SIG-M5 treated with dmso at 0.1 percent for 504 hours (cell line): ENCODE measurements at regions not wholly inside any gene's neighbourhood (a gene's known extent, or its start where the extent isn't known, plus 50 kb on each side); places are given as distances from the start of the nearest gene placed in this dataset.
A peak's percentile ranks its signal among the peaks of the same experiment; 100 is the strongest.
"Not testable (repeated sequence)": the region's sequence is repeated elsewhere in the genome, so short reads cannot be mapped to it uniquely, and the experiment has no call there.

Source experiments
- DNase-seq: peaks from one replicate; lab custom pipeline; 2025; ENCODE audit not compliant: unreplicated experiment; lab: John Stamatoyannopoulos, UW

DNA sequence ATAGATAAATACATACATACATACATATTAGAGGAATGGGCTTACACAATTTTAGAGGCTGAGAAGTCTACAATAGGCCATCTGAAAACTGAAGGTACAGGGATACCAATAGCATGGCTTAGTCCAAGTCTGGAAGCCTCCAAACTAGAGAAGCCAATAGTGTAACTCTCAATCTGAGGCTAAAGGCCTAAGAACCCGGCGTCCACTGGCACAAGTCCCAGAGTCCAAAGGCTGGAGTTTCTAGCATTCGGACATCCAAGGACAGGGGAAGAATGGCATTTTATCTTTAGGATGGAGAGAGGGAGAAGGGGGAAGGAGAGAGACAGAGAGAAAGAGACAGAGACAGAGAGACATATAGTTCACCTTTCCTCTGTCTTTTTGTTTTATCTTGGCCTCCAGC, 63.7 kb upstream of the SYT4 start:
- no peak for DNase-seq

DNA sequence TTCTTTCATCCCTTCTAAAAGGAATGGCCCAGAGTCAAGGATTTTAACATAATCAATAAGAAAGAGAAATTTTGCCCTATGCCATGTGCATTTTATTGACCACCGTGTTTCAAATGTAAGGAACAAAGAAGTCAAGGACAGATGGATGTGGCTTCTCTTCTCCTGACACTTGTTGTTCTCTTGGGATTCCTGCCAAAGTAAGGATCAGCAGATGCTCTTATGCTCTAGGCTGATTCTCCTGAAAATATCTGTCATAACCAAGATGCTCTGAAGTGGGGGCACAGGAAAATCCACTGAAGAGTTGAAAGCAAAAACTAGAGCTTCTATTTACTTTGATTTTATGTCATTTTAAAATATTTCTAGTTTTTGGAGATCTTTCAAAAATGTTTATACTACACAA, 72.9 kb upstream of the SYT4 start:
- DNase-seq, result no peak

DNA sequence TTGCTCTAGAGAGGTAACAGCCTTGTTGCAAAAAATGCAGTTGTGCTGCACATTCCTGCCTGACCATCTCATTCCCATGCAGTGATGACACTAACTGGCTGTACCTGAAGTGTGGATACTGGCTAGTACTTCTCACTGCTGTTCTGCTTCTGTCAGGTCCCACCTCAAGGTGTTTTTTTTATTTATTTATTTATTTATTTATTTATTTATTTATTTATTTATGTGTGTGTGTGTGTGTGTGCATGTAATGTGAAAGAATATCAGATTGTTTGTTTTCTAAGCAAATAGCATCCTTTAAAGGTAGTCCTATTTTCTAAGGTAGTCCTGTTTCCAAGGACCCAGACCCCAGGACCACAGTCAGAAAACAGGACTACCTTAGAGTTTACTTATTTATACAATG, 87.2 kb upstream of the SYT4 start:
- DNase-seq, result no peak

DNA sequence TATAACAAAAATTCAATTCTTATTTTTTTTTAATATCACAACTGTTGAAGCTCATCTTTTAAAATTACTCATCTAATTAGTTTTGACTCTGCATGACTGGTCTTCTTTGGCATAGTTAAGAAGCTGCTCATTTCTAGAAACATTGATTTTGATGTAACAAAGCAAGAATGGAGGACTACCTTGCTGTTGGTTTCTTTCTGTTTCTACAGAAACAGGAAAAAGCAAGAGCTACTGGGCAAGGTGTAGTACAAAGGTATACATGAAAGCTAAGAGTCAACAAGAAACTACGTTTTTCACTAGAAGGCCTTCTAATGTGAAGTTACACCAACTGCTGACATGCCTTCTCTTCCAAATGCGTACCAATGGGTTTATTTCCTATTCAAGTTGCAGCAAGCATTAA, 90.6 kb upstream of the SYT4 start:
- DNase-seq, result no peak

DNA sequence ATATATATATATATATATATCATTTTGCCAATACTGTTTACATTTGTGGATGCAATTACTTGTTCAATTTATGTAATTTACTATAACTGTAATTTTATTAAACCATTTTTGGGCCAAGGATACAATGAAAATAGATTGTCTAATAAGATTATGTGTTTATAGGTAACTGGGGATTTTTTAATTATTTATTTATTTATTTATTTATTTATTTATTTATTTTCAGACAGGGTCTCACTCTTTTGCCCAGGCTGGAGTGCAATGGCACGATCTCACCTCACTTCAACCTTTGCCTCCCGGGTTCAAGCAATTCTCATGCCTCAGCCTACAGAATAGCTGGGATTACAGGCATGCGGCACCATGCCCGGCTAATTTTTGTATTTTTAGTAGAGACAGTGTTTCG, 92.0 kb upstream of the SYT4 start:
- not testable (repeated sequence) for DNase-seq

DNA sequence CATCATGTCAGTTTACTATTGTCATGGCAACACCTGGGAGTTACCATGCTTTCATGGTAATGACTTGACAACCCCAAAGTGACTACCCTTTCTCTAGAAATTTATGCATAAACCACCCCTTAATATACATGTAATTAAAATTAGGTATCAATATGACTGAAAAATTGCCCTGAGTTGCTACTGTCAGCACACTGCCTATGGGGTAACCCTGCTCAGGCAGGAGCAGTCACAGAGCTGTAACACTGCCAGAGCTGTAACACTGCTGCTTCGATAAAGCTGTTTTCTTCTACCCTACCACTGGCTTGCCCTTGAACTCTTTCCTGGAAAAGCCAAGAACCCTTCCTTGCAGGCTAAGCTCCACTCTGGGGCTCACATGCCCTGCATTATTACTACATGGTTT, 95.5 kb upstream of the SYT4 start:
- no peak for DNase-seq

DNA sequence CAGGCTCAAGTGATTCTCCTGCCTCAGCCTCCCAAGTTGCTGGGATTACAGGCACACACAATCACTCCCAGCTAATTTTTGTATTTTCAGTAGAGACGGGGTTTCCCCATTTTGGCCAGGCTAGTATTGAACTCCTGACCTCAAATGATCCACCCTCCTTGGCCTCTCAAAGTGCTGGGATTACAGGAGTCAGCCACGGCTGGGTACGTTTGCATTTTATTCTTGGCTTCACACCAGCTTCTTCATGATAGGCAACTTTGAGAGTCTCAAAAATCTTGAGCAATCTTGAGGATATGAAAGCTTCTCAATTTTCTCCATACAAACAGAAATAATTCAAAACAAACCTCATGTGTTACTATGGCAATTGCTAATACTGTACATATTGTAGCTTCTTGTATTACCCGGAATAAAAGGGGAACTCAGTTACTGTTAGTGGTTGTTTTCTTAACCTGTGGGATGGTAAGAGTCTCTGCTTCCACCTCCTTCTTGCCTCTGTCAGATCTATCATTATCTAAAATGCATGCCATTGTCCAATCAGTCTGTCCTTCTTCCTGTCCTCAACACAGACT, 102.9 kb upstream of the SYT4 start:
- DNase-seq, result no peak

DNA sequence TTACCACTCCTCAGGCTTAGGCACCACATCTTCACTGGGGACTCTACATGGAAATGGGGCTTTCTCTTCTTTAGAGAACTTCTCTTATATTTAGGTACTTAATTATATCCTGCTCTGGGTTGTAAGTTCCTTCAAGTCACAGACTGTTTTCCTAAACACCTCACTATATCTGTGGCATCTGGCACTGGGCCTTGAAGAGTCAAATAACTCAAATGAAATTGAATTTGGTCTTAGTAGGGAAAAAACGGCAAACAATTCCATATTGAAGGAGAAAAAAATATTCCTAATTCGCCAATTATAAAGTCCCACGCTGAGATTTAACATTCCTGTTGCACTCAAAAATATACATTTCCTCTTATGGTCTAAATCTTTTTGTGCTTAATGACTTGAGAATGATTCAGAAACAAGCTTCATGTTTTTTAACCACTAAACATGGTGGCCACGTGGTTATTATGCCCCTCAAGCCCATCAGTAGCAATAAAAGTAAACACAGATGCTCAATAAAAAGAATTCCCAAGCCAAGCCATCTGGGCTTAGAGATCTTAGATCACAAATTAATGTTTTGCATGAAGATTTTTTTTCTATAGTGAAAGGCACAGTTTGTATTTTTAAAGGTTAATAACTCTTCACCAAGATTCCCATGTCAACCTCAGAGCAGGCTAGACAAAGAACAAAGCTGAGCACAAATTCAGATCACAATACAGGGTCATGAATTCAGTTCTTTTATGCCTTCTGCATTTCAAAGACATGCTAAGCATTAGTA, 105.5 kb upstream of the SYT4 start:
- no peak for DNase-seq

DNA sequence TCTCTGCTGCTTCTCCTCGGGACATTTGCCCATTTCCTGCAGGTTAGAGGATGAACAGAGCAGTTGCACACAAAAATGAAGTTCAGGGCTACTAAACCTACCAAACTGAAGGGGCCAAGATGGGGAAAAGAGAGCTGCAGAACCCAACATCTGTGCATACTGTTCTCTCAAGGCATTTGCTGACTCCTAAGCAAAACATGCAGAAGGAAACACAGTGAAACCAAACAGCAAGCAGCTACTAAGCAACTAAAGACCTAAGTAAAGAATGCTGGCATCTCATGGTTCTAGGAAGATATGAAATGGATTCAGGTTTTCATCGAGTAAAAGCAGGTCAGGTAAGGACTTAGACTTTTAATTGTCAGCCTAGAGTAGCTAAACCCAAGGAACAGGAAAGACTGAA, 111.9 kb upstream of the SYT4 start:
- no peak for DNase-seq

DNA sequence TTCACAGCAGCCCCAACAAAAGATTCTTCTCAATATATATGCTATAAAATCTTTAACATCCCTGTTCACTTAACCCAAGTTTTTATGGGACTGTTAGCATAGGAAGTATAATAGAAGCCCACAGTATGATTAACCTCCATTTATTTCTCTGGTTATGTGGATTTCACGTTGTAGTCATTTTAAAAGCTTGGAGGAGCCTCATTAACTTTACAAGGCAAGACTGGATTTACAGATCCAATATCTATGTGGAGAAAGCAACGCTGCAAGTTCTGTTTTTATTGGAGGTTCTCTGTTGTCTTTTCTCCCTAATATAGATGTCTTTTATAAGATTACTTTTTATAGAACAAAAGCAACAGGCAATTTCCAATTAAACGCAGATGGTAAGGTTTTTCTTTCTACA, 114.9 kb upstream of the SYT4 start:
- no peak for DNase-seq

DNA sequence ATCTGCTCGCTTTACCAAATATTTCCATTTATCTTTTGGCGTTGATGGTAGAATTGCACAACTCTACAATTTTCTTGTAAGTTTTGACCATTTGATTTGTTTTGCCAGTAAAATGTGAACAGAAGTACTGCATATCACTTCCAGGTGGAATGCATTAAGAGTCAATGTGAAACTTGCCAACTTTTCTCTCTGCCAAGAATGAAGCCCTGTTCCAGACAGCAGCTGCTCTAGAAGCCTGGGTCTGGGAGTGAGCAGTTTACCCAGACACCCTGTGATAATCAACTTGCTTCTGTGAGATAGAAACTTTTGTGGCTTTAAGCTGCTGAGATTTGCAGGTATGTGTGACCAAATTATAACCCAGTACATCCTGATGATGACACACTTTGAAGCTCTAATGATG, 115.9 kb upstream of the SYT4 start:
- no peak for DNase-seq

DNA sequence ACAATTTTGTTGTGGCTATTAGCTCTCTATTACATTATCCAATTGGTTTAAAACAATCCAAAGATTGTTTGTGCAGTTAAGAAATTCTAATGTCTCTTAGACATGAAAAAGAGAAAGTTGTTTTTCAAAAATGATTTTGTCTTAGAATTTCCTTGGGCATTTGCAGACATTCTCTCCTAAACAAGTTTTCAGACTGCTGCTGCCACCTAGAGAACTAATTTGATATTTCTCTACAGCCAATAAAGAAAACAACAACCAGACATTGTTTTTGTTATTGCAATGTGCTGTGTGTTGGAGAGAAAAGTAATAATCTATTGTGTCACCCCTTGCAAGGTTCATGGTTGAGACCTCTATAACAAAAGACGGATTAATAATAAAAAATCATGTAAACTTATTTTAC, 119.0 kb upstream of the SYT4 start:
- peak; percentile 3 for DNase-seq

DNA sequence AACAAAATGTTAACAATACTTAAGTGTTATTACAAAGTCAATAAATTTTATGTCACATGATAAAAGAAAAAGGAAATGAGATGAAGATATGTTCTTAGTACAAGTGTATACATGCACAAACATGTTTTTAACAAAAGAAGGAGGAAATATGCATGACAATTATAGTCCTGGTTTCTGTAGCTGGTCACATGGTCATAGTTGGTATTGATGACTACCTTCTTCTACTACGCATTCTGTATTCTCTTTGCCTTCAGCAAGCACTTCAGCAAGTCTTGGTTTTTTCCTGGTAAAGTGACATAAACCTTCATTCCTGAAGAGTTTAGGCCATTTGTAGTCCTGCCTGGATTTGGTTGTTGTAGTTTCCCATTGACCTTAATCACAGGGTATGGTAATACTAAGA, 121.3 kb upstream of the SYT4 start:
- DNase-seq, result no peak

DNA sequence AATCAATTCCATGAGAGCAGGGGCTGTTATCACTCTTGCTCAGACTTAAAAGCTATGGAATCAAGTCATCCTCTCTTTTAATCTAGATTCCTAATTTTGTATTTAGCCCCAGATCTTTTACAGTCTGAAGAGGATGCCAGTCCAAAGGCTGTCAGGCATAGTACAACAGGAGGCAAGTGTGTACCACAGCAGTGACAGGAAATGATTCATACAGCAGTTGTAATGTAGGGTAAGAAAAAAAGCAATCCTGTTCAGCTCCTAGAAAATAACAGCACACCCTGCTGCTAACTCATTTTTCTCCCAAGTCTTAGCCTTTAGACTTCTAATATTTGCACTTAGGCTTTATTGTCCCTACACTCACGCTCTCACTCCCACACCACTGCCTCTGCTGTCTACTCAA, 127.8 kb upstream of the SYT4 start:
- DNase-seq, result no peak

DNA sequence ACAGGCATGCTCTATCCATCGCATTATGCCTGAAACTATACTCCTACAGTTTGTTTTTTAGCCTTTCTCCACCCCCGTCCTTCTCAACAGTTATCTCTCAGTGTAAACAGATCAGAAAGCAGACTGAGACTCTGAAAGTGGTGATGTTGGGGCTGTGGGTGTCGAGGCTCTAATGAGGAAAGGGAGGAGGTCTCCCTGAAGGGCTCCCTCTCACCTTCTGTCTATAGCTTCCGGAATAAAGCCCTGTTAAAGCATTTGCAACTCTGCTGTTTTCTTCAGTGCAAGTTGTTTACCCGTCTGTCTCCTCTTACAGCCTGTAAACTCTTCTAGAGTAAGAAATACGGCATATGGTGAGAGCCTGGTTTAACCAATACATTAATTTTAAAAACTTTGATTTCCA, 136.7 kb upstream of the SYT4 start:
- no peak for DNase-seq

DNA sequence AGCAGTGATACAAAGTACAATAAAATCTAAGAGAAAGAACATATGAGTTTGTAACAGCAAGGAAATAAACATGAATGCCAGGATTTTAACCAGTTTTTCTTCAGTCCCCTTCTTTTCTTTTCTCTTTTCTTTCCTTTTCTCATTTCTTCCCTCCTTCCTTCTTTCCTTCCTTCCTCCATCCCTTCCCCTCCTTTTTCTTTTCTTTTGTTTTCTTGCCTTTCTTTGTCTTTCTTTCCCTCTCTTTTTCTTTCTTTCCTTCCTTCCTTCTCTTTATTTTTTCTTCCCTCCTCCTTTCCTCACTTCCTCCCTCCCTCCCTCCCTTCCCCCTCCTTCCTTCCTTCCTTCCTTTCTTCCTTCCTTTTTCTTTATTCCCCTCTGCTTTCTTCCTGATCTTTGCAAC, 142.8 kb upstream of the SYT4 start:
- DNase-seq, result no peak

DNA sequence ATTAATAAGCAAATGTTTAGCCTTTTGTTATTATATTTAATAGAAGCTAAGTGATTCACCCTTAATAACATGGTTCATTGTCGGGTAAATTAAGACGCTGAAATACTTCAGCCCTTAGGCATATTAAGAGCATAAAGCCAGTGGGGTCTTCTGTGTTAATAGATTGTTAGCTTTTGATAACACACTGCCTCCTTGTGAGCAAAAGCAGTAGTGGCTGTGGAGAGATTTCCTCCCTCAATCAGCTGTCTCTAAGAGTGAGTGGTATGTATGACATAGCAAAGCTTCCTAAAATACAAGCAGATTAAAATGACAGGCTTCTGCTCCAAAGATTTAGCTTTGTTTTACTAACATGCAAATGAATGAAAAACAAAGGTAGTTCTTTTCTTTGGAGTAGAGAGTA, 143.7 kb upstream of the SYT4 start:
- DNase-seq, result no peak

DNA sequence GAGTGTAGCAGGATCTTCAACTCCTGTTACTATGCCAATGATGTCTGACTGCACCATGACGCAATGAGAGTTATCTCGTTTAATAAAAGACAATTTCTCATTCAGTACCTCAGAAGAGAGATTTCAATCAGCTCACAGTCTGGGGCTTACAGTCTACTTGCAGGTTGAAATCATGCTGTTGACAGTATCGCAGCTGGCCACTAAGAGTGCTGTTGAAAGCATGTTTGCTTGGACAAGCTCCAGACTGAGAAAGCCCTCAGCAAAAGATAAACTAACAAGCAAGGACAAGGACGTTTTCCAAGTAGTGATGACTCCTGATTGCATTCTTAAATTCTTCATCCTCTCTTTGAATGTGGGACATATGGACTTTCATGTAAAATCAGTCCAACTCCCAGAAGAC, 145.2 kb upstream of the SYT4 start:
- DNase-seq, result no peak

DNA sequence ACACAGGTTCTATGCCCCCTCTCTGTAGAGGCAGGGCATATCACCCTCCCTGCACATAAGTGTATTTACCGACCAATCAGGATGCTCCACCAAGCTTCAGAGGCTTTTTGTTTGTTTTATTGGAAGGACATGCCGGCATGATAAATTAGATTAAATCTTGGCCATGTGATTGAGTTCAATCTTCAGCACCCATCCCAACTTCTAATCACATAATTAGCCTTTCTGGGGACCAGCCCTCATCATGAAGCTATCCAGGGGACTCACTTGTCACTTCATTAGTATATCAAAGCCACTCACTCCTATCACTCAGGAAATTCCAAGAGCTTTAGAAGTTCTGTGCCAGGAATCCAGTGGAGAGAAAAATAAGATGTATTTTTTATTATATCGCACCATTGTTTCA, 158.6 kb upstream of the SYT4 start:
- no peak for DNase-seq

DNA sequence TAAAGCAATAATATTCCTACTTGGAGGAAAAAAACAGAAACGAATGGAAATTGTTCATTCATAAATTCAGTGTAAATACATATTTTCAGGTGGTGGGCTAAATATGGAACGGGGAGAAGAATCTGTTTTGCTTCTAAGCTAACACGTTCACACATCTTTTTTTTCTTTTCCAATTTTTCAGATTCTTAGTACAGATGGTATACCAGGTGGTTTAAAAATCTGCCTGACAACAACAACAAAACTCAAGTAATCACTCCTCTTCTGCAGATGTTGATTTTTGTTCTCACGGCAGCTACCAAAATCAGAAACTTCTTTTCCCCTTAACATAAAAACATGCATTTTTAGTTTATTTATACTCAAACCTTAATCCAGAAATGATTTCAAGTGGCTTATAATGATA, 164.8 kb upstream of the SYT4 start:
- no peak for DNase-seq

DNA sequence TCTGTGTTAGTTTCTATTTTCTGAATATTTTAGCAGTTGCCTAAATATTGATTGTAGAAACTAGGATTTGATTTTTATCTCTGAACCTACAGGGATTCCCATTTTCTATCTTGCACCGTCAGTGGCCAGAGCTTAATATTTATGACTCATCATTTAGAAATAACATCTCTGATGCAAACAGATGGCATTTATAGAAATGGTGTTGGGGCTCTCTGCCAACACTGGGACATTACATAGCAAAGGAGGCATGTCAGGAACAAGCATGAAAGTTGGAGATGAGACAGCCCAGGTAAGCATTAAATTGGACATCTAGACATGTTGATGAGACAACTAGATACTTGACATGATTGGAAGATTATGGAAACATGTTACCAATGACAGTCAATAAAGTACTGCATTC, 165.3 kb upstream of the SYT4 start:
- no peak for DNase-seq

DNA sequence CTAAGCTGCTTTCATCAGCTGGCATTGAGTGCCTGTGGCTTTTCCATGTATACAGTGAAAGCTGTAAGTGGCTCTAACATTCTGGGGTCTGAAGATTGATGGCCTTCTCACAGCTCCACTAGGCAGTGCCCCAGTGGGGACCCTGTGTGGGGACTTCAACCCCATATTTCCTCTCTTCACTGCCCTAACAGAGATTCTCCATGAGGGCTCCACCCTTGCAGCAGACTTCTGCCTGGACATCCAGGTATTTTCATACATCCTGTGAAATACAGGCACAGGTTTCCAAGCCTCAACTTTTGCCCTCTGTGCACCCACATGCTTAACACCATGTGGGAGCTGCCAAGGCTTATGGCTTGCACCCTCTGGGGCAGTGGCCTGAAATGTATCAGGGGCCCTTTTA, 188.2 kb upstream of the SYT4 start:
- DNase-seq, result no peak

DNA sequence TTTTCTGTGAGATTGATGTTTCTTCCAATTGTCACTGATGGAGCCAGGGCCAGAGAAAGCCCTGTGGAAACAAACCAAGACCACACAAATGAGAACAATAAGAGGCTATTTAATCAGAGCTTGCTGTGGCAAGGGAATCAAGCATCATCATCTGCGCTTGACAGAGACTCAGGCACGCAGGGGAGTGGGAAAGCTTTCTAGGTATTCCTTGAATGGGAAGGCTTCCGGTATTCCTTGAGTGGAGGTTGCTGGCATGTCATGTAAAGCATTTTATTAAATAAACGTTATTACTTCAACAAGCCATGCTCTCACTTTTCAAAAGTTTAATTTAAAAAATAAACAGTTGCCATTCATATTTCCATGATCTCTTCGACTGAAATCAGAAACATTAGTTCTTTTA, 194.6 kb upstream of the SYT4 start:
- DNase-seq, result no peak
